NCI-H82 (cell line): ENCODE measurements at regions not wholly inside any gene's neighbourhood (a gene's known extent, or its start where the extent isn't known, plus 50 kb on each side); places are given as distances from the start of the nearest gene placed in this dataset.

Experiments
- DNase-seq: peaks from one replicate; lab custom pipeline; 2025; lab: John Stamatoyannopoulos, UW

- DNase-seq = no peak
These were observed 142.6 kb downstream of the WSCD1 start for GRCh38 chr17:6212766-6213165.

DNA sequence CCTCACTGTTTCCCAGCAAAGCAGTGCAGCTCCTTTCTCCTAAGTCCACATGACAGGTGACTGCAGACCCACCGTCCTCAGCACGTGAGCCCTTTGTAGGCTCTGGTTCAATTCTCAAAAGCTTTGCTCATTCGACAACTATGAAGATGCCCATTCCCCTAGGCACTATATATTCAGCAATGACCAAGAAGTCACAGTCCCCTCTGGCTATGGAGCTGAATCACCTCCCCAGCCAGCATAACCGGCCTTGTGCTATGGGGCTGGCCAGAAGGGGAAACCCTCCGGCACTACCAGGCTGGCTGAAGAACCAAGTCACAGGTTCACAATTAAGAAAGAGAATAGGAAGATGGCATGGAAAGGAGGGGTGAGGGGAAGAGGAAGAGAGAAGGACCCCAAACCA, 139.7 kb downstream of the WSCD1 start:
- no peak for DNase-seq

- no peak for DNase-seq
These were observed 138.5 kb downstream of the WSCD1 start for GRCh38 chr17:6208608-6209180.

DNA sequence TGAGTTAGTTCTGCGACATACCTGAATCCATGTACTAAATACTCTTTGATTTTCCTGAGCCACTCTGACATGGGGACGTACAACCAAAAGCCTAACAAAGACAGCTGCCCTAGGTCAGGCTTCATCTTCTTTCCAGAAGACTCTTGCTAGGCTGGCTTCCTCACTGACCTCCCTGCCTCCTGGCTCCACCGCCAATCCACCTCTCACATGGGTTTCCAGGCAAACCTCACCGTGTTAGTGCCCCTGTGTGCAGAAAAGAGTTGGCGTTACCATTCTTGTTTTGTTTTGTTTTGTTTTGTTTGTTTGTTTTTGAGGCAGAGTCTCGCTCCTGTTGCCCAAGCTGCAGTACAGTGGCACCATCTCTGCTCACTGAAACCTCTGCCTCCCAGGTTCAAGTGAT, 135.3 kb downstream of the WSCD1 start:
- DNase-seq = no peak

- peak; percentile 22 for DNase-seq
These were observed 134.9 kb downstream of the WSCD1 start for GRCh38 chr17:6205033-6205432.

- DNase-seq = peak; percentile 49
These were observed 134.1 kb downstream of the WSCD1 start for GRCh38 chr17:6204203-6204722.

GRCh38 chr17:6196355-6196754, 126.2 kb downstream of the WSCD1 start:
- DNase-seq = no peak

GRCh38 chr17:6195123-6195522, 124.9 kb downstream of the WSCD1 start:
- no peak for DNase-seq

GRCh38 chr17:6191405-6192324, 121.5 kb downstream of the WSCD1 start:
- DNase-seq = no peak

- no peak for DNase-seq
These were observed 117.7 kb downstream of the WSCD1 start for GRCh38 chr17:6187836-6188235.

- DNase-seq = no peak
These were observed 116.8 kb downstream of the WSCD1 start for GRCh38 chr17:6186998-6187397.

GRCh38 chr17:6184508-6184907, 114.3 kb downstream of the WSCD1 start:
- DNase-seq = no peak

DNA sequence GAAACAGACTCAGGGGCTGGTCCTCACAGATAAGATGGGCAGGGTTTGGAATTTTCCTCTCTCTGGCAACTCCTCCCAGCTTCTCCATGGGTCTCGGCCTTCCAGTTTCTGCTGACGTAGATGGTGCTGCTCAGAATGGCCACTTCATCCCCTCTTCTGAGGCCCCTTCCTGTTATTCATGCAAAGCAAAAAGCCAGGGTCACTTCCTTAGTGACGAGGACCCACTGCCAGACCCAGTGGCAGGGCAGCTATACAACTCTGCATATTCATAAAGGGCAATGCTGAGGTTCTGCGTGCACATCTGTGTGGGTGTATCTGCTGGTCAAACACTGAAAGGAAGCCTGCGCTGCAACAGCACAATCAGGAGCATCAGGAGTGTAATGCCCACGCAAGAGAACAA, 108.8 kb downstream of the WSCD1 start:
- no peak for DNase-seq

DNA sequence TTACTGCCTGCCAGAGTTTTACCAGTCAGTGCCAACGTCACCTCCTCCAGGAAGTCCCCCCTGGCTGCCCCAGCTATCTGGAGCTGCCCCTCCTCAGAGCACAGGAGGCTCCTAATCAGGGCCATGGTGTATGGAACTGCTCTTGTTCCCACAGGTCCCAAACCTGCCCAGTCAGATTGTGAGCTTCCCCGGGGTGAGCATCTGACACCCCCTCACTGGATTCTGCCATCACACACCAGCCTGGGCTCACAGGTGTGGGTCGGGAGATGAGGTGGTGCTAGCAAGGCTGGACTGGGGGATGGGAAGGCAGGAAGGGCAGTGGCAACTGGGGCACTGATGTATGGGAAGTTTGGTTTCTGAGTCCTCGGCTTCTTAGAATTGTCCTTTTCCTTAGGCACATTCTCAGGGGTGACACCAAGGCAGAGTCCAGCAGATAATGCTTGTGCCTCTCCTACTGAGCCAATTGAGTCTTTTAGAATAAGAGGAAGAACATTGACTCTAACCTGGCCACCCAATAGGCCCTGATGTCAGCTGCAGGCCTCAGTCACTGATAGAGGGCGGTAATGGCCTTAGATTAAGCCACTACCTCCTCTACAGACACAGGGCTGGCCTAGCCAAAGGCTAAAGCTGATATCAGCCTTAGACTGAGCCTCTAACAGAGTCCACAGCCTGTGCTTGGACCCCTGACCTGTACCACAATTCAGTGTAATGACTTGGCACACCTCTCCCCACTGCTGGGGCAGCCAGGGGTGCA, 107.9 kb downstream of the WSCD1 start:
- peak; percentile 21 for DNase-seq
